Fibroblast of upper back skin (primary cell): ENCODE measurements at regions not wholly inside any gene's neighbourhood (a gene's known extent, or its start where the extent isn't known, plus 50 kb on each side); places are given as distances from the start of the nearest gene placed in this dataset.

Source experiments
- DNase-seq: peaks from one replicate; pipeline ENCODE4 v3.0.0-alpha.2; 2013

- peak; percentile 77 for DNase-seq
Measured at GRCh38 chr3:72336821-72337479, 511.3 kb downstream of the SHQ1 start.

- DNase-seq, result no peak
Measured at GRCh38 chr3:72336114-72336651, 512.1 kb downstream of the SHQ1 start.

GRCh38 chr3:72335458-72336095 lies 512.7 kb downstream of the SHQ1 start:
- DNase-seq, result peak; percentile 51

- no peak for DNase-seq
Measured at GRCh38 chr3:72334681-72335457, 513.4 kb downstream of the SHQ1 start.

- no peak for DNase-seq
Measured at GRCh38 chr3:72332689-72333088, 515.6 kb downstream of the SHQ1 start.

- no peak for DNase-seq
Measured at GRCh38 chr3:72332036-72332435, 516.2 kb downstream of the SHQ1 start.

- DNase-seq, result no peak
Measured at GRCh38 chr3:72331076-72331475, 517.2 kb downstream of the SHQ1 start.

- DNase-seq, result peak; percentile 42
Measured at GRCh38 chr3:72329354-72329753, 518.9 kb downstream of the SHQ1 start.

- DNase-seq, result no peak
Measured at GRCh38 chr3:72328755-72329277, 519.4 kb downstream of the SHQ1 start.

GRCh38 chr3:72327008-72327407 lies 521.2 kb downstream of the SHQ1 start:
- DNase-seq, result no peak

GRCh38 chr3:72324253-72324811 lies 523.9 kb downstream of the SHQ1 start:
- DNase-seq, result no peak

GRCh38 chr3:72323773-72324172 lies 524.5 kb downstream of the SHQ1 start:
- no peak for DNase-seq

- DNase-seq, result no peak
Measured at GRCh38 chr3:72322264-72322976, 525.8 kb downstream of the SHQ1 start.

GRCh38 chr3:72320955-72321303 lies 527.3 kb downstream of the SHQ1 start:
- DNase-seq, result no peak

- no peak for DNase-seq
Measured at GRCh38 chr3:72320095-72320954, 527.9 kb downstream of the SHQ1 start.

GRCh38 chr3:72319194-72320094 lies 528.8 kb downstream of the SHQ1 start:
- DNase-seq, result peak; percentile 41

GRCh38 chr3:72318504-72319193 lies 529.6 kb downstream of the SHQ1 start:
- DNase-seq, result no peak

- no peak for DNase-seq
Measured at GRCh38 chr3:72317491-72317890, 530.8 kb downstream of the SHQ1 start.

GRCh38 chr3:72316501-72317279 lies 531.6 kb downstream of the SHQ1 start:
- no peak for DNase-seq
